T47D (cell line): ENCODE measurements at regions not wholly inside any gene's neighbourhood (a gene's known extent, or its start where the extent isn't known, plus 50 kb on each side); places are given as distances from the start of the nearest gene placed in this dataset.

Experiments
- DNase-seq, 2 experiments: peaks; one replicate each; pipeline versions ENCODE4 v3.0.0 to v3.0.0-alpha.2; 2011 to 2012; ENCODE audit warnings: low read depth in 1 of 2, low spot score in 1 of 2
- JUND ChIP-seq: IDR thresholded peaks from 2 replicates; pipeline ENCODE4 v1.6.1; 2012; ENCODE audit warnings: low read depth
- in situ Hi-C: cut with HindIII; loops from 2 replicates; pipeline ENCODE4 v1.10.0; 2016; ENCODE audit warnings: low sequenced_read_pairs, low pct_unique_long_range_greater_than_20kb

GRCh38 chr4:13243152-13243551, 241.0 kb downstream of the RAB28 start:
- DNase-seq: no peak
- no peak for TF ChIP-seq JUND
- in situ Hi-C loops: no loop called here

- TF ChIP-seq JUND: no peak
- in situ Hi-C loops: no loop called here
- DNase-seq: no peak
Observed at GRCh38 chr4:13240066-13240465, 244.1 kb downstream of the RAB28 start.

GRCh38 chr4:13238936-13239335, 245.2 kb downstream of the RAB28 start:
- TF ChIP-seq JUND: no peak
- DNase-seq: no peak
- in situ Hi-C loops: no loop called here

GRCh38 chr4:13236485-13236884, 247.7 kb downstream of the RAB28 start:
- no peak for TF ChIP-seq JUND
- in situ Hi-C loops: no loop called here
- no peak for DNase-seq

GRCh38 chr4:13233755-13234154, 250.4 kb downstream of the RAB28 start:
- no peak for TF ChIP-seq JUND
- in situ Hi-C loops: no loop called here
- no peak for DNase-seq

- TF ChIP-seq JUND: no peak
- in situ Hi-C loops: no loop called here
- no peak for DNase-seq
Observed at GRCh38 chr4:13219971-13220370, 264.2 kb downstream of the RAB28 start.

- no peak for TF ChIP-seq JUND
- DNase-seq: no peak
- in situ Hi-C loops: no loop called here
Observed at GRCh38 chr4:13218326-13218958, 265.7 kb downstream of the RAB28 start.

GRCh38 chr4:13215560-13215959, 268.6 kb downstream of the RAB28 start:
- TF ChIP-seq JUND: no peak
- in situ Hi-C loops: no loop called here
- DNase-seq: no peak

GRCh38 chr4:13212936-13213335, 271.2 kb downstream of the RAB28 start:
- in situ Hi-C loops: no loop called here
- no peak for TF ChIP-seq JUND
- no peak for DNase-seq

- in situ Hi-C loops: no loop called here
- TF ChIP-seq JUND: no peak
- DNase-seq: no peak
Observed at GRCh38 chr4:13209600-13209999, 274.5 kb downstream of the RAB28 start.

GRCh38 chr4:13208558-13209193, 275.5 kb downstream of the RAB28 start:
- in situ Hi-C loops: no loop called here
- peak in 1 of 2 experiments; percentile 3 for DNase-seq
- no peak for TF ChIP-seq JUND

GRCh38 chr4:13207226-13207625, 276.9 kb downstream of the RAB28 start:
- in situ Hi-C loops: no loop called here
- TF ChIP-seq JUND: no peak
- no peak for DNase-seq

- TF ChIP-seq JUND: no peak
- no peak for DNase-seq
- in situ Hi-C loops: no loop called here
Observed at GRCh38 chr4:13203101-13203500, 281.0 kb downstream of the RAB28 start.

- no peak for DNase-seq
- TF ChIP-seq JUND: no peak
- in situ Hi-C loops: no loop called here
Observed at GRCh38 chr4:13202701-13203100, 281.4 kb downstream of the RAB28 start.
